ENCODE measurements at regions not wholly inside any gene's neighbourhood (a gene's known extent, or its start where the extent isn't known, plus 50 kb on each side); places are given as distances from the start of the nearest gene placed in this dataset.

- WGBS (ENCODE audit: low lambda C conversion rate): 57% methylated on average over 3 of the region's 3 CpGs
- Histone ChIP-seq H3F3A (replicated peaks; ENCODE audit: insufficient read depth) (no peaks in the 10 kb centered on the region), H3K36me3 (replicated peaks in 1 of 2; ENCODE audit: control insufficient read depth in 1 of 2, insufficient read depth in 2 of 2, low read length in 1 of 2) (no peaks in the 10 kb centered on the region), H3K9ac (no peak overlapping the region), H3K27ac (ENCODE audit: low read depth in 2 of 2, low read length in 1 of 2) (no peak overlapping the region), H3K4me3 (ENCODE audit: low read depth in 2 of 2, low read length in 1 of 2) (no peak overlapping the region), H2AFZ (ENCODE audit: low read depth) (no peak overlapping the region), H3K9me2 (0 out of 2 replicates have a peak, but pooled peaks cover 2% of the 10 kb centered on the region), H3K4me2 (no peak overlapping the region), H3K4me1 (ENCODE audit: control insufficient read depth in 1 of 2, insufficient read depth in 2 of 2, low read depth in 1 of 2, low read length in 1 of 2) (no peaks in the 10 kb centered on the region), H3K9me3 (no peaks in the 10 kb centered on the region), H4K20me1 (ENCODE audit: insufficient read depth) (no peaks in the 10 kb centered on the region), H3K79me2 (ENCODE audit: insufficient read depth) (no peaks in the 10 kb centered on the region), H3K27me3 (ENCODE audit: insufficient read depth) (no peaks in the 10 kb centered on the region)
- ChIA-PET POLR2A (no interaction called here), CTCF (no interaction called here)
- DNase-seq: no peak
- TF ChIP-seq, protein P1, sequence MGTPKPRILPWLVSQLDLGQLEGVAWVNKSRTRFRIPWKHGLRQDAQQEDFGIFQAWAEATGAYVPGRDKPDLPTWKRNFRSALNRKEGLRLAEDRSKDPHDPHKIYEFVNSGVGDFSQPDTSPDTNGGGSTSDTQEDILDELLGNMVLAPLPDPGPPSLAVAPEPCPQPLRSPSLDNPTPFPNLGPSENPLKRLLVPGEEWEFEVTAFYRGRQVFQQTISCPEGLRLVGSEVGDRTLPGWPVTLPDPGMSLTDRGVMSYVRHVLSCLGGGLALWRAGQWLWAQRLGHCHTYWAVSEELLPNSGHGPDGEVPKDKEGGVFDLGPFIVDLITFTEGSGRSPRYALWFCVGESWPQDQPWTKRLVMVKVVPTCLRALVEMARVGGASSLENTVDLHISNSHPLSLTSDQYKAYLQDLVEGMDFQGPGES (IDR thresholded peaks at IDR 0.05; ENCODE audit: low read depth, low read length): no peak
- TF ChIP-seq EP300 (IDR thresholded peaks at IDR 0.05; ENCODE audit: borderline replicate concordance in 1 of 2, low read depth in 1 of 2, low read length in 1 of 2): no peak
- TF ChIP-seq ZBTB33 (IDR thresholded peaks at IDR 0.05; ENCODE audit: borderline replicate concordance, low read depth): no peak
These were observed 1139.3 kb downstream of the DIAPH3 start for GRCh38 chr13:59024434-59024833.

- 66% methylated on average over 2 of the region's 2 CpGs for WGBS (ENCODE audit: low lambda C conversion rate)
- no peak overlapping the region for H3K9ac ChIP-seq
- H3K9me3 ChIP-seq: no peaks in the 10 kb centered on the region
- no peak overlapping the region for H3K4me3 ChIP-seq (ENCODE audit: low read depth in 2 of 2, low read length in 1 of 2)
- no peaks in the 10 kb centered on the region for H3K9me2 ChIP-seq
- POLR2A ChIA-PET: no interaction called here
- no peaks in the 10 kb centered on the region for H3F3A ChIP-seq (replicated peaks; ENCODE audit: insufficient read depth)
- H4K20me1 ChIP-seq (ENCODE audit: insufficient read depth): no peaks in the 10 kb centered on the region
- CTCF ChIA-PET: no interaction called here
- H2AFZ ChIP-seq (ENCODE audit: low read depth): no peak overlapping the region
- no peaks in the 10 kb centered on the region for H3K27me3 ChIP-seq (ENCODE audit: insufficient read depth)
- H3K79me2 ChIP-seq (ENCODE audit: insufficient read depth): no peaks in the 10 kb centered on the region
- TF ChIP-seq ZBTB33 (IDR thresholded peaks at IDR 0.05; ENCODE audit: borderline replicate concordance, low read depth) (no peak), FOXJ3 (CRISPR knock-in tag; IDR thresholded peaks at IDR 0.05) (no peak), YY1 (IDR thresholded peaks at IDR 0.05; ENCODE audit: low read depth) (no peak), CHD2 (IDR thresholded peaks at IDR 0.05; ENCODE audit: low read length, partially characterized antibody) (no peak), GATA2 (CRISPR knock-in tag; IDR thresholded peaks at IDR 0.05) (no peak), MXI1 (IDR thresholded peaks at IDR 0.05; ENCODE audit: low read depth, low read length) (no peak), TAF1 (IDR thresholded peaks at IDR 0.05; ENCODE audit: borderline replicate concordance, low read depth, low read length) (no peak), NRF1 (IDR thresholded peaks at IDR 0.05; ENCODE audit: low read depth, low read length) (no peak)
- TF ChIP-seq, protein P1 (IDR thresholded peaks at IDR 0.05; ENCODE audit: low read depth, low read length): no peak
- TF ChIP-seq, protein P2, sequence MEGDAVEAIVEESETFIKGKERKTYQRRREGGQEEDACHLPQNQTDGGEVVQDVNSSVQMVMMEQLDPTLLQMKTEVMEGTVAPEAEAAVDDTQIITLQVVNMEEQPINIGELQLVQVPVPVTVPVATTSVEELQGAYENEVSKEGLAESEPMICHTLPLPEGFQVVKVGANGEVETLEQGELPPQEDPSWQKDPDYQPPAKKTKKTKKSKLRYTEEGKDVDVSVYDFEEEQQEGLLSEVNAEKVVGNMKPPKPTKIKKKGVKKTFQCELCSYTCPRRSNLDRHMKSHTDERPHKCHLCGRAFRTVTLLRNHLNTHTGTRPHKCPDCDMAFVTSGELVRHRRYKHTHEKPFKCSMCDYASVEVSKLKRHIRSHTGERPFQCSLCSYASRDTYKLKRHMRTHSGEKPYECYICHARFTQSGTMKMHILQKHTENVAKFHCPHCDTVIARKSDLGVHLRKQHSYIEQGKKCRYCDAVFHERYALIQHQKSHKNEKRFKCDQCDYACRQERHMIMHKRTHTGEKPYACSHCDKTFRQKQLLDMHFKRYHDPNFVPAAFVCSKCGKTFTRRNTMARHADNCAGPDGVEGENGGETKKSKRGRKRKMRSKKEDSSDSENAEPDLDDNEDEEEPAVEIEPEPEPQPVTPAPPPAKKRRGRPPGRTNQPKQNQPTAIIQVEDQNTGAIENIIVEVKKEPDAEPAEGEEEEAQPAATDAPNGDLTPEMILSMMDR (IDR thresholded peaks at IDR 0.05): no peak
- TF ChIP-seq, protein P3, sequence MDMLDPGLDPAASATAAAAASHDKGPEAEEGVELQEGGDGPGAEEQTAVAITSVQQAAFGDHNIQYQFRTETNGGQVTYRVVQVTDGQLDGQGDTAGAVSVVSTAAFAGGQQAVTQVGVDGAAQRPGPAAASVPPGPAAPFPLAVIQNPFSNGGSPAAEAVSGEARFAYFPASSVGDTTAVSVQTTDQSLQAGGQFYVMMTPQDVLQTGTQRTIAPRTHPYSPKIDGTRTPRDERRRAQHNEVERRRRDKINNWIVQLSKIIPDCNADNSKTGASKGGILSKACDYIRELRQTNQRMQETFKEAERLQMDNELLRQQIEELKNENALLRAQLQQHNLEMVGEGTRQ (IDR thresholded peaks at IDR 0.05; ENCODE audit: borderline replicate concordance, low read depth, low read length): no peak
- TF ChIP-seq, protein P4, sequence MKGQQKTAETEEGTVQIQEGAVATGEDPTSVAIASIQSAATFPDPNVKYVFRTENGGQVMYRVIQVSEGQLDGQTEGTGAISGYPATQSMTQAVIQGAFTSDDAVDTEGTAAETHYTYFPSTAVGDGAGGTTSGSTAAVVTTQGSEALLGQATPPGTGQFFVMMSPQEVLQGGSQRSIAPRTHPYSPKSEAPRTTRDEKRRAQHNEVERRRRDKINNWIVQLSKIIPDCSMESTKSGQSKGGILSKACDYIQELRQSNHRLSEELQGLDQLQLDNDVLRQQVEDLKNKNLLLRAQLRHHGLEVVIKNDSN (IDR thresholded peaks at IDR 0.05; ENCODE audit: borderline replicate concordance, low read depth): no peak
- no peaks in the 10 kb centered on the region for H3K36me3 ChIP-seq (replicated peaks in 1 of 2; ENCODE audit: control insufficient read depth in 1 of 2, insufficient read depth in 2 of 2, low read length in 1 of 2)
- no peak overlapping the region for H3K4me2 ChIP-seq
- DNase-seq: no peak
- no peaks in the 10 kb centered on the region for H3K4me1 ChIP-seq (ENCODE audit: control insufficient read depth in 1 of 2, insufficient read depth in 2 of 2, low read depth in 1 of 2, low read length in 1 of 2)
- H3K27ac ChIP-seq (ENCODE audit: low read depth in 2 of 2, low read length in 1 of 2): no peak overlapping the region
These were observed 1129.5 kb downstream of the DIAPH3 start for GRCh38 chr13:59034198-59034597.
